NCI-H1417 (cell line): ENCODE measurements at regions not wholly inside any gene's neighbourhood (a gene's known extent, or its start where the extent isn't known, plus 50 kb on each side); places are given as distances from the start of the nearest gene placed in this dataset.

Experiments
- DNase-seq, 3 experiments: peaks; one replicate each; lab custom pipeline; 2025; lab: John Stamatoyannopoulos, UW

GRCh38 chr2:152875701-152876695 lies 157.6 kb downstream of the ARL6IP6 start:
- DNase-seq, result no peak

DNA sequence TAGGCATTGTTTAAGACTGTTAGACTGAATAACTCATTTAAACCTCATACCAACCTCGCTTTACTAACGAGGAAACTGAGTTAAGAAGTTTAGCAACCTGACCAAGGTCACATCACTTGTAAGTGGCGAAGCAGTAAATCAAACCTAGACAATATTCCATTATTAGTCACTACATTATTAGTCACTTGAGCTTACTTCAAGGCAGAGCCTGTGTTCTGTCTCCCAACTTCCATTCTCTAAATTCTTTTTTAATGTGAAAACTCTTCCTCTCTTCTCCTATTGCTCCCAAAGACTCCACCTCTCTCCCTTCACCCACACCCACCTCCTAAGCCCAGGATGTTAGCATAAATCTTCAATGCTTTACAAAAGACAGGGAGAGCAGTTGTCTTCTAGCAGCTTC lies 156.5 kb downstream of the ARL6IP6 start:
- no peak for DNase-seq

GRCh38 chr2:152870239-152870638 lies 151.8 kb downstream of the ARL6IP6 start:
- no peak for DNase-seq

DNA sequence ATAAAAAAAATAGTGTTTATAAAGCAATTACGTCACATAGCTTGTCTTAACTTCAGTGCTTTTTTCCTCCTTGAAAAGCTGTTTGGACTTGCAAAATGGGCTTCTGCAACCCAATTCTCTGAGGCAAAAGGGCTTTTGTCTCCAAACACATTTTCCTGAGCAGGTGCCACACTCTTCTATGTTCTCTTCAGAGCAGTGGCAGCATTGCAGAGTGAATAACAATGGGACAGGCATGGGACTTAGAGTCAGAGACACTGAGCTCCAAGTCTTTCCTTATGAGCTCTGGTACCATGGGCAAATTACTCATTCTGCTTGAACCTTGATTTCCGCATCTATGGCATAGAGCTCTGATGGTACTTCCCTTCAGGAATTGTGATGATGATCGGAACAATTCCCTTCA lies 149.0 kb downstream of the ARL6IP6 start:
- no peak for DNase-seq

GRCh38 chr2:152864601-152865149 lies 146.3 kb downstream of the ARL6IP6 start:
- DNase-seq, result no peak

DNA sequence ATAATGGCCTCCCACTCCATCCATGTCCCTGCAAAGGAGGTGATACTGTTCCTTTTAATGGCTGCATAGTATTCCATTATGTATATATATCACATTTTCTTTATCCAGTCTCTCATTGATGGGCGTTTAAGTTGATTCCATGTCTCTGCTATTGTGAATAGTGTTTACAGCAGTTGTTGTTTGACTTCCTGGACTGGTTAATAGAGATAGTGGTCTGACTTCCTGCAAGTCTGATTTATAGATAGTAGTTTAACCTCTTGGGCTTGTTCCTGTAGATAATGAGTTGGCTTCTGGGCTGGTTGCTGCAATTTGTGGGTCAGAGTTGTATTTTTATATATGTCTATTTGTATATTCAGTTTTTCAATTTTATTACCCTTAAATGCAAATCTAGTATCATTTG lies 145.4 kb downstream of the ARL6IP6 start:
- DNase-seq, result no peak

DNA sequence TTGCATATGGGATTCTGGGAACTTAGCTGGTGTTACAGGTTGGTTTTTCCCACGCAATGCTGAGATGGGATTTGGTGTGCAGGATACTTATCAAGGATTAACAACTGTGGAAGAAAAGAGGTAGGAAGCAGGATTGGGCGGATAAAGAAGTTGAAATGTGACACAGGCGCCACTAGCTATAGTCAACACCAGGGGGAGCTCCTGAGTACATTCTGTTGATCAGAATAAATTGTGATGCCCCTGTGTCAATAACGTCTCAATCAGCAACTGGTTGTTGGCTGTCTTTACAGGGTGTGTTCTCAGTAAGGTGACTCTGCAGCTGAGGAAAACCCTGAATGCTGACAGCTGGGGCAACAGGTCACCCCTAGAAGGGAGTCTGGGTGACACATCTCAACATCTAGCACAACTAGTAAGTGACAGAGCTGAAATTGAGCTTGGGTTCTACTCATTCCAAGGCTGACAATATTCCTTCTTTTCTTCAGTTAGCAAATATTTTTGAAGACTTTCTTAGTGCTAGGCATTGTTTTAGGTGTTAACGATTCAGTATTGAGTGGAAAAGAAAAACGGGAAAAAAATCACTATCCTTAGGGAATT lies 143.0 kb downstream of the ARL6IP6 start:
- DNase-seq, result peak in 1 of 3 experiments; percentile 21

DNA sequence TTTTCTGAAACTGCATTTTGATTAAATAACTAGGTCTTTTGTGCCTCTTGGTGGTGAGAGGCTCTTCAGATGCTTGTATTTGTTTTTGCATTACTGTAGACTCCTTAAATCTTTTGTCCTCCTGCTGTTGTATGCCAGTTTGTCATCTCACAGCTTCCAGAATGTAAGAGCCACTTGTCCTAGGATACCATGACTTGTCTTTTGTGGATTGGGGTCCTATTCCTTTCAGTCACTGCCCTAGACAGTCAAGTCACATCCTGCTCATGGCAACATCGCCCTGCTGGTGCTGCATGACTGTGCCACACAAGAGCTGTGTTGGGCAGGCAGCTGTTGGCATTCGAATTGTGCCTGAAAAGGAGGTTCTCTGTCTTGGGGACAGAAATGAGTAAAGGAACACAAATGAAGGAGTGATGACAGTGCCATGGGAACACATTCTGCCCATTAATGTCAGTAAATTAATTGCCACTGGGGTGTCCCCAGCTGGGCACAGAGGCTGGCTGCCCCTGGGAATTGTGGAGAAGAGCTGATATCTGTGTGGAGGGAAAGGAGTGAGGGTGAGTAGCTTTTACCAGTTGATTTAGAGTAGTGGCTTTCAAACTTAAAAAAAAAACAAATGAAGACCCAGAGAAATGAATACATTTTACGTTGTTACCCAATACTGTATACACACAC lies 140.3 kb downstream of the ARL6IP6 start:
- peak in 2 of 3 experiments; percentile 5 to 18 for DNase-seq

- peak in 1 of 3 experiments; percentile 9 for DNase-seq
These were observed 128.5 kb downstream of the ARL6IP6 start for GRCh38 chr2:152846697-152847470.

DNA sequence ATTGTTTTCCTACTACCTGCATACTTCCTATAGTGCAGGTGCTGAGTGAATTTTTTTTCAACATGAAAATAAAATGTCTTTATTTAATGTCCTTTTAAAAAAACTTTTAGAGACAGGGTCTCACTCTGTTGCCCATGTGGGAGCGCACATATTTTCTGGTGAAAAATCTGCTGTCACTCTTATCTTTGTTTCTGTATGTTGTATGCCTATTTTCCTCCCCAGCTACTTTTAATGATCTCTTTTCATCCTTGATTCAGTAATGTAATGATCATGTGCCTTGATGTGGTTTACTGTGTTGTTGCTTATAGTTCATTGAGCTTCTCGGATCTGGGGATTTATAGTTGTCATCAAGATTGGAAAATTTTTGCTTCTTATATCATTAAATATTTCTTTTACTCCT lies 117.3 kb downstream of the ARL6IP6 start:
- DNase-seq, result no peak

DNA sequence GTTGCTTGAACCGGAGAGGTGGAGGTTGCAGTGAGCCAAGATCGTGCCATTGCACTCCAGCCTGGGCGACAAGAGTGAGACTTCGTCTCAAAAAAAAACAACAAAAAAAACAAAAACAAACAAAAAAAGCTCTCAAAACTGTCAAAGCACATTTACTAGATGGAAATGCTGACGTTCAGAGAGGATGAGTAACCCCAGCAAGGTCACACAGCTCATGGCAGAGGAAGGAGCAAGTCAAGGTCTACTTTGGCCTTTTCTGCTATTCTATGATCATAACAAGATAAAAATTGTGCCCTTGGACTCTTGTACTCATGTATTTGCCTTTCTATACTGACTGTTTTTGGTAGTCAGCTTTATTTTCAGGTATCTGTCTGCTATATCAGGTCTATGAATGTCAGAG lies 109.5 kb downstream of the ARL6IP6 start:
- DNase-seq, result no peak

DNA sequence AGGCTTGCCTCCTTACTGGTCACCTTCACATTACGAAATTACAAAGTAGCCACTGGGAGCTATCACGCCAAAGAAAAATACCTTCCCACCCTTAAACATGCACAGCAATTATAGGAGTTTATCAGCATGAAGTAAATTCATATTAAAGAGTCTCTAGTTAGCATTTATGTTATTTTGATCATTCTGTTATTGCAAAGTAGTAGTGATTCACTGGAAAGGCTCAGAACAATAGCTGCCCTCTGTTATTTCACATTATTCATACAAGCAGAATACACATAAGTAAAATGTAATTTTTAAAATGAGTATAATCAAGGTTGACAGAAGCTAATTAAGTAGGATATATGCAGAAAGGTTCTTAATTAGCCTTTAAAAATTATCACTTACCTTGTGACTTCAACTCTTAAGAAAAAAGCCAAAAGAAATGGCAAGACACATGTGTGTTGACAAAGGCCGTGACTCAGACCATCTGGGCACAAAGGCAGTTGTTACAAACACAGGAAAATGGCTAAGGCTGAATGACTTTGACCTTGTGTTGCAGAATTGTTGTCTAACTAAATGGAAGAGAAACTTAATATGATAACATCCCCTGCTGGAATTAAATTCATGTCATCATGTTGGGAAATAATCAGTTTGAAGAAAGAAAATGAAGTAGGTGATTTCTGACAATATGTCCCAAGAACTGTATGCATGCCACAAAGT lies 108.3 kb downstream of the ARL6IP6 start:
- DNase-seq, result no peak

- DNase-seq, result no peak
These were observed 107.4 kb downstream of the ARL6IP6 start for GRCh38 chr2:152825834-152826233.

DNA sequence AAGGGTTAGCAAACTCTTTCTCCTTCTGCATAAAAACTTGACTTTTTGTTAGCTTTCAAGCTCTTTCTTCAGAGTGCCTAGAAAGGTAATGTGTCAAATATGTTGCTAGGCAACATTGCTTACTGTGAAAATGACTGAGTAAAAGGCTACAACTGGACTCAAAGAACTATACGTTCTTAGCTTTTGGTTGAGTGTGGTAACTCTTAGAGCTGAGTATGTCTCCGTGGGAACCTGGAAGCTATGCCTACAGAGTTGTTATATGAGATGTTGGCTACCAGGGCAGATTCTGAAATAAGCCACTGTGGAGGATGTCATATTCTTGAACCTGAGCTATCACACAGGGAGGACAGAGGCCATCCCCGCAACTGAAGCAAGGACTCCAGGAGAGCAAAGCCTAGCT lies 105.5 kb downstream of the ARL6IP6 start:
- no peak for DNase-seq

GRCh38 chr2:152822676-152823075 lies 104.3 kb downstream of the ARL6IP6 start:
- DNase-seq, result no peak

GRCh38 chr2:152820048-152820447 lies 101.6 kb downstream of the ARL6IP6 start:
- no peak for DNase-seq

- no peak for DNase-seq
These were observed 97.3 kb downstream of the ARL6IP6 start for GRCh38 chr2:152815634-152816257.

- no peak for DNase-seq
These were observed 96.1 kb downstream of the ARL6IP6 start for GRCh38 chr2:152814475-152815030.

- no peak for DNase-seq
These were observed 94.9 kb downstream of the ARL6IP6 start for GRCh38 chr2:152813351-152813750.
